IMR-90 (cell line): ENCODE measurements at regions not wholly inside any gene's neighbourhood (a gene's known extent, or its start where the extent isn't known, plus 50 kb on each side); places are given as distances from the start of the nearest gene placed in this dataset.

ENCODE experiments used
- ATAC-seq: fragments of 200-7000 bp; cut with Tn5 transposase; 2 replicates; pipeline ENCODE4 v1.9.1; 2020; ENCODE audit warnings: low read depth, mild to moderate bottlenecking, moderate library complexity
- BruUV-seq: library from RNA; stranded (reverse); fragments of 400-500 nt; replicated peaks from 2 replicates; lab custom pipeline; 2021; lab: Mats Ljungman, UMichigan
- CTCF ChIA-PET: fragments of 300-600 bp; formaldehyde crosslinking; extraction: SDS; loops from one replicate; lab custom pipeline; 2021; ENCODE audit warnings: antibody characterized with exemption; lab: Yijun Ruan, JAX
- POLR2A ChIA-PET: fragments of 300-600 bp; sonication (Branson Sonifier 250); formaldehyde crosslinking; loops from one replicate; lab custom pipeline; 2022; ENCODE audit warnings: antibody characterized with exemption; ENCODE audit not compliant: unreplicated experiment; lab: Charles Lee
- DNase-seq: peaks from one replicate; pipeline ENCODE4 v3.0.0; 2013
- H2AFZ ChIP-seq: replicated peaks from 2 replicates; pipeline ENCODE3; 2013; ENCODE audit warnings: low read length, mild to moderate bottlenecking; ENCODE audit not compliant: poor library complexity
- H2AK5ac ChIP-seq: 2 replicates; pipeline ENCODE4 v1.6.1; 2013; ENCODE audit warnings: low read depth, low read length, inconsistent platforms
- H2AK9ac ChIP-seq: replicated peaks from 2 replicates; pipeline ENCODE3; 2013; ENCODE audit warnings: mild to moderate bottlenecking, low read depth, low read length, moderate library complexity; ENCODE audit not compliant: poor library complexity
- H2BK120ac ChIP-seq: 2 replicates; pipeline ENCODE4 v1.6.1; 2013; ENCODE audit warnings: low read depth, low read length, inconsistent platforms
- H2BK15ac ChIP-seq: 3 replicates; pipeline ENCODE4 v1.6.1; 2013; ENCODE audit warnings: low read depth, low read length, inconsistent platforms
- H2BK20ac ChIP-seq: 2 replicates; pipeline ENCODE4 v1.6.1; 2013; ENCODE audit warnings: low read depth, mild to moderate bottlenecking, inconsistent platforms, low read length, moderate library complexity
- H2BK5ac ChIP-seq: 2 replicates; pipeline ENCODE4 v1.6.1; 2013; ENCODE audit warnings: mild to moderate bottlenecking, low read depth, low read length, inconsistent platforms; ENCODE audit not compliant: poor library complexity, severe bottlenecking
- H3K14ac ChIP-seq: replicated peaks from 2 replicates; pipeline ENCODE4 v1.6.1; 2013; ENCODE audit warnings: low read depth, low read length, inconsistent platforms
- H3K18ac ChIP-seq: 2 replicates; pipeline ENCODE4 v1.6.1; 2013; ENCODE audit warnings: low read depth, low read length, control low read depth
- H3K23ac ChIP-seq: 2 replicates; pipeline ENCODE4 v1.6.1; 2013; ENCODE audit warnings: low read depth, low read length, inconsistent platforms
- H3K27ac ChIP-seq: 2 replicates; pipeline ENCODE4 v1.5.1; 2013; ENCODE audit warnings: mild to moderate bottlenecking, control low read depth, low read length; ENCODE audit not compliant: insufficient read depth
- H3K27me3 ChIP-seq: 2 replicates; pipeline ENCODE4 v1.6.1; 2013; ENCODE audit warnings: low read length; ENCODE audit not compliant: control insufficient read depth, insufficient read depth
- H3K36me3 ChIP-seq: 2 replicates; pipeline ENCODE4 v1.6.1; 2013; ENCODE audit warnings: low read length, mixed read lengths; ENCODE audit not compliant: control insufficient read depth, insufficient read depth
- H3K4ac ChIP-seq: 2 replicates; pipeline ENCODE4 v1.6.1; 2013; ENCODE audit warnings: low read depth, low read length, inconsistent platforms
- H3K4me1 ChIP-seq: 2 replicates; pipeline ENCODE4 v1.6.1; 2013; ENCODE audit warnings: low read length, mixed read lengths; ENCODE audit not compliant: control insufficient read depth, insufficient read depth
- H3K4me2 ChIP-seq: 2 replicates; pipeline ENCODE4 v1.6.1; 2013; ENCODE audit warnings: low read depth, mild to moderate bottlenecking, control low read depth, low read length, moderate library complexity
- H3K4me3 ChIP-seq: 2 replicates; pipeline ENCODE4 v1.5.1; 2013; ENCODE audit warnings: low read depth, mild to moderate bottlenecking, control low read depth, low read length, moderate library complexity; ENCODE audit not compliant: insufficient read depth
- H3K56ac ChIP-seq: 2 replicates; pipeline ENCODE4 v1.6.1; 2013; ENCODE audit warnings: low read length, inconsistent platforms; ENCODE audit not compliant: insufficient read depth; ENCODE audit errors: extremely low read depth
- H3K79me1 ChIP-seq, 2 experiments: 2 replicates each; pipeline ENCODE4 v1.6.1; 2013; ENCODE audit warnings: low read length in 2 of 2, inconsistent platforms in 1 of 2, low read depth in 1 of 2
- H3K9ac ChIP-seq: 2 replicates; pipeline ENCODE4 v1.6.1; 2013; ENCODE audit warnings: low read depth, low read length, control low read depth
- H3K9me1 ChIP-seq: 2 replicates; pipeline ENCODE4 v1.6.1; 2013; ENCODE audit warnings: low read length, inconsistent platforms; ENCODE audit not compliant: insufficient read depth
- H3K9me3 ChIP-seq: 2 replicates; pipeline ENCODE4 v1.6.1; 2013; ENCODE audit warnings: low read length; ENCODE audit not compliant: control insufficient read depth, insufficient read depth
- H4K20me1 ChIP-seq: 2 replicates; pipeline ENCODE4 v1.6.1; 2013; ENCODE audit warnings: low read length, inconsistent platforms; ENCODE audit not compliant: insufficient read depth
- H4K5ac ChIP-seq: 2 replicates; pipeline ENCODE4 v1.6.1; 2013; ENCODE audit warnings: mild to moderate bottlenecking, low read depth, low read length, control low read depth
- H4K8ac ChIP-seq, 2 experiments: 2 replicates each; pipeline ENCODE4 v1.6.1; 2013; ENCODE audit warnings: low read depth in 2 of 2, low read length in 2 of 2, control low read depth in 1 of 2, inconsistent platforms in 1 of 2
- H4K91ac ChIP-seq: 2 replicates; pipeline ENCODE4 v1.6.1; 2013; ENCODE audit warnings: low read depth, low read length, inconsistent platforms; ENCODE audit not compliant: insufficient read depth
- CTCF ChIP-seq: conservative IDR thresholded peaks from 2 replicates; pipeline ENCODE4 v1.5.1; 2012; ENCODE audit warnings: mild to moderate bottlenecking, low read depth, low read length, improper control_type of control experiment
- MAFK ChIP-seq: IDR thresholded peaks from 2 replicates; pipeline ENCODE4 v1.6.1; 2012; ENCODE audit warnings: low read depth, low read length, improper control_type of control experiment
- RAD21 ChIP-seq: IDR thresholded peaks from 2 replicates; pipeline ENCODE4 v1.6.1; 2012; ENCODE audit warnings: low read length, improper control_type of control experiment
- RFX5 ChIP-seq: IDR thresholded peaks from 2 replicates; pipeline ENCODE4 v1.8.0; 2012; ENCODE audit warnings: low read depth, mild to moderate bottlenecking, low read length, moderate library complexity
- WGBS, 2 experiments: methylation state at CpG; one replicate each; pipeline versions ENCODE4 v1.1.5 to v1.1.7; 2013; ENCODE audit warnings: missing lambda C conversion rate in 2 of 2; ENCODE audit not compliant: insufficient read length in 1 of 2; ENCODE audit errors: extremely low coverage in 2 of 2; 5-methylcytosine and 5-hydroxymethylcytosine counted together
- dilution Hi-C: fragments of 300-500 bp; cut with HindIII; formaldehyde crosslinking; loops from one replicate; pipeline ENCODE4 v1.14.3; 2018; ENCODE audit warnings: low sequenced_read_pairs; ENCODE audit not compliant: unreplicated experiment
- in situ Hi-C: fragments of 300-500 bp; cut with MboI; formaldehyde crosslinking; loops from 3 replicates; pipeline ENCODE4 v1.14.3; 2019; ENCODE audit warnings: low sequenced_read_pairs, inconsistent platforms, mixed read lengths
- intact Hi-C: fragments of 100-400 bp; cut with micrococcal nuclease; formaldehyde crosslinking; loops from 2 replicates; pipeline ENCODE4 v1.10.0; 2022
- TF ChIP-seq, protein P1 (sequence below): fragments of 150-350 bp; IDR thresholded peaks from 2 replicates; pipeline ENCODE4 v1.6.1; 2016; ENCODE audit warnings: low read depth, mild to moderate bottlenecking, low read length, moderate library complexity, borderline replicate concordance

DNA sequence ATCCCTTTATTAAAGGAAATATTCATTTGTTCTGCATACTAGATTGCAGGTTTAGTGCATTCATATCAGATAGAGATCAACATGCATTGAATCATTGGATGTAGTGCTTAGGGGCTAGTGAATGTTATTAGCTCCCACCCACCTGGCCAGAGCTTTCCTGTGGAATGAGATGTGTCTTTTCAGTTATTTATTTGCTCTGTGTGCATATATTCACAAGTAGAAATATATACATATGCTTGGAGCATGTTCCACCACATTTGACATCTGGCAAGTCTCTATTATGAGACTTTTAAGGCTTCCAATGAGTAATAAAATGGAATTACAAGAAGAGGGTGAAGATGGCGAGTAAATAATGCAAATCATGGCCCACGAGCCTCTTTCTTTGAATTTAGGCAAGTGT, 180.0 kb upstream of the LMO3 start:
- Histone ChIP-seq H3K4me1 (no peaks in the 10 kb centered on the region), H3K9ac (no peak overlapping the region), H3K4me3 (no peak overlapping the region), H4K91ac (no peak overlapping the region), H3K18ac (no peak overlapping the region), H3K79me1 (no peaks in the 10 kb centered on the region), H4K5ac (no peak overlapping the region), H3K4ac (no peak overlapping the region), H2BK15ac (no peak overlapping the region), H2BK5ac (no peak overlapping the region), H4K20me1 (no peaks in the 10 kb centered on the region), H3K27ac (no peak overlapping the region), H2AFZ (no peak overlapping the region), H3K9me3 (peaks cover 4% of the 10 kb centered on the region; the same call in 1 of the 2 replicates), H3K4me2 (no peak overlapping the region), H2AK5ac (no peak overlapping the region), H3K27me3 (no peaks in the 10 kb centered on the region), H3K14ac (no peak overlapping the region), H2BK120ac (no peak overlapping the region), H3K56ac (no peak overlapping the region), H4K8ac (no peak overlapping the region), H2AK9ac (no peak overlapping the region), H3K9me1 (no peaks in the 10 kb centered on the region), H3K23ac (no peak overlapping the region), H2BK20ac (no peak overlapping the region), H3K36me3 (no peaks in the 10 kb centered on the region)
- CTCF ChIA-PET = no interaction called here
- no TSS peak for BruUV-seq
- TF ChIP-seq MAFK (no peak), RAD21 (no peak), CTCF (no peak), RFX5 (no peak)
- TF ChIP-seq, protein P1, sequence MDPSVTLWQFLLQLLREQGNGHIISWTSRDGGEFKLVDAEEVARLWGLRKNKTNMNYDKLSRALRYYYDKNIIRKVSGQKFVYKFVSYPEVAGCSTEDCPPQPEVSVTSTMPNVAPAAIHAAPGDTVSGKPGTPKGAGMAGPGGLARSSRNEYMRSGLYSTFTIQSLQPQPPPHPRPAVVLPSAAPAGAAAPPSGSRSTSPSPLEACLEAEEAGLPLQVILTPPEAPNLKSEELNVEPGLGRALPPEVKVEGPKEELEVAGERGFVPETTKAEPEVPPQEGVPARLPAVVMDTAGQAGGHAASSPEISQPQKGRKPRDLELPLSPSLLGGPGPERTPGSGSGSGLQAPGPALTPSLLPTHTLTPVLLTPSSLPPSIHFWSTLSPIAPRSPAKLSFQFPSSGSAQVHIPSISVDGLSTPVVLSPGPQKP = no peak
- in situ Hi-C loops (no loop called here), intact Hi-C loops (no loop called here), dilution Hi-C loops (no loop called here)
- POLR2A ChIA-PET = no interaction called here
- no CpG with 5 or more reads among the region's 2 CpGs for WGBS, 2 experiments
- no peak for ATAC-seq
- DNase-seq = no peak
